ENCODE measurements at regions not wholly inside any gene's neighbourhood (a gene's known extent, or its start where the extent isn't known, plus 50 kb on each side); places are given as distances from the start of the nearest gene placed in this dataset.
"Not testable (repeated sequence)": the region's sequence is repeated elsewhere in the genome, so short reads cannot be mapped to it uniquely, and the experiment has no call there.

GRCh38 chr6:130505808-130506598 lies 140.2 kb downstream of the TMEM200A start:
- no peak for DNase-seq (ENCODE audit: low read depth in 1 of 2, low spot score in 1 of 2)
- no peak for TF ChIP-seq REST (IDR thresholded peaks at IDR 0.05; ENCODE audit: insufficient replicate concordance, low read depth)
- no peak for TF ChIP-seq SPI1 (IDR thresholded peaks at IDR 0.05; ENCODE audit: borderline replicate concordance, low read depth)
- TF ChIP-seq CTCF (IDR thresholded peaks at IDR 0.05; ENCODE audit: insufficient read depth, low read length) = no peak
- no peak for TF ChIP-seq GABPA (IDR thresholded peaks at IDR 0.05; ENCODE audit: low read depth)
- no peak for TF ChIP-seq POLR2AphosphoS5 (IDR thresholded peaks at IDR 0.05; ENCODE audit: low read depth)
- Histone ChIP-seq H3K27ac (replicated peaks) (no peak overlapping the region), H3K4me3 (replicated peaks; ENCODE audit: insufficient read depth, low read length) (no peak overlapping the region), H3K27me3 (ENCODE audit: insufficient read depth, poor library complexity, severe bottlenecking) (no peaks in the 10 kb centered on the region)

- not testable (repeated sequence) for DNase-seq (ENCODE audit: low read depth in 1 of 2, low spot score in 1 of 2); H3K27me3 ChIP-seq (ENCODE audit: insufficient read depth, poor library complexity, severe bottlenecking); H3K4me3 ChIP-seq (replicated peaks; ENCODE audit: insufficient read depth, low read length); H3K27ac ChIP-seq (replicated peaks)
Observed at GRCh38 chr6:130507005-130507665, 141.3 kb downstream of the TMEM200A start.

GRCh38 chr6:130507666-130508028 lies 141.8 kb downstream of the TMEM200A start:
- Histone ChIP-seq H3K27ac (replicated peaks) (no peak overlapping the region), H3K4me3 (replicated peaks; ENCODE audit: insufficient read depth, low read length) (no peak overlapping the region), H3K27me3 (ENCODE audit: insufficient read depth, poor library complexity, severe bottlenecking) (no peaks in the 10 kb centered on the region)
- no peak for DNase-seq (ENCODE audit: low read depth in 1 of 2, low spot score in 1 of 2)
- TF ChIP-seq GABPA (IDR thresholded peaks at IDR 0.05; ENCODE audit: low read depth) (no peak), POLR2AphosphoS5 (IDR thresholded peaks at IDR 0.05; ENCODE audit: low read depth) (no peak), CTCF (IDR thresholded peaks at IDR 0.05; ENCODE audit: insufficient read depth, low read length) (no peak), SPI1 (IDR thresholded peaks at IDR 0.05; ENCODE audit: borderline replicate concordance, low read depth) (no peak), REST (IDR thresholded peaks at IDR 0.05; ENCODE audit: insufficient replicate concordance, low read depth) (no peak)

- no peak for DNase-seq (ENCODE audit: low read depth in 1 of 2, low spot score in 1 of 2)
- Histone ChIP-seq H3K27ac (replicated peaks) (no peak overlapping the region), H3K4me3 (replicated peaks; ENCODE audit: insufficient read depth, low read length) (no peak overlapping the region), H3K27me3 (ENCODE audit: insufficient read depth, poor library complexity, severe bottlenecking) (no peaks in the 10 kb centered on the region)
- no peak for TF ChIP-seq SPI1 (IDR thresholded peaks at IDR 0.05; ENCODE audit: borderline replicate concordance, low read depth)
- no peak for TF ChIP-seq POLR2AphosphoS5 (IDR thresholded peaks at IDR 0.05; ENCODE audit: low read depth)
- no peak for TF ChIP-seq GABPA (IDR thresholded peaks at IDR 0.05; ENCODE audit: low read depth)
- TF ChIP-seq CTCF (IDR thresholded peaks at IDR 0.05; ENCODE audit: insufficient read depth, low read length) = no peak
- no peak for TF ChIP-seq REST (IDR thresholded peaks at IDR 0.05; ENCODE audit: insufficient replicate concordance, low read depth)
Observed at GRCh38 chr6:130513770-130514169, 148.0 kb downstream of the TMEM200A start.
